Hematopoietic multipotent progenitor cell treated with erythropoietin and hydrocortisone succinate and interleukin-3 and kit ligand, for 6 days (in vitro differentiated cells): ENCODE measurements at regions not wholly inside any gene's neighbourhood (a gene's known extent, or its start where the extent isn't known, plus 50 kb on each side); places are given as distances from the start of the nearest gene placed in this dataset.
"Not testable (repeated sequence)": the region's sequence is repeated elsewhere in the genome, so short reads cannot be mapped to it uniquely, and the experiment has no call there.

ENCODE experiments used
- DNase-seq: peaks from one replicate; pipeline ENCODE4 v3.0.0-alpha.2; 2015

- DNase-seq = no peak
Measured at GRCh38 chr1:215402147-215402546, 165.0 kb upstream of the KCTD3 start.

- DNase-seq = no peak
Measured at GRCh38 chr1:215405211-215405610, 161.9 kb upstream of the KCTD3 start.

- no peak for DNase-seq
Measured at GRCh38 chr1:215406927-215407326, 160.2 kb upstream of the KCTD3 start.

- DNase-seq = no peak
Measured at GRCh38 chr1:215407575-215407974, 159.5 kb upstream of the KCTD3 start.

- not testable (repeated sequence) for DNase-seq
Measured at GRCh38 chr1:215409546-215409945, 157.6 kb upstream of the KCTD3 start.

GRCh38 chr1:215415521-215415920 lies 151.6 kb upstream of the KCTD3 start:
- not testable (repeated sequence) for DNase-seq

GRCh38 chr1:215416497-215416896 lies 150.6 kb upstream of the KCTD3 start:
- DNase-seq = no peak

- no peak for DNase-seq
Measured at GRCh38 chr1:215417122-215417521, 150.0 kb upstream of the KCTD3 start.

- no peak for DNase-seq
Measured at GRCh38 chr1:215418876-215419447, 148.1 kb upstream of the KCTD3 start.

GRCh38 chr1:215421744-215422143 lies 145.4 kb upstream of the KCTD3 start:
- DNase-seq = no peak

- DNase-seq = no peak
Measured at GRCh38 chr1:215423288-215423687, 143.8 kb upstream of the KCTD3 start.

GRCh38 chr1:215425138-215425537 lies 142.0 kb upstream of the KCTD3 start:
- no peak for DNase-seq

- no peak for DNase-seq
Measured at GRCh38 chr1:215426101-215426500, 141.0 kb upstream of the KCTD3 start.

- DNase-seq = not testable (repeated sequence)
Measured at GRCh38 chr1:215432483-215433227, 134.4 kb upstream of the KCTD3 start.

- DNase-seq = no peak
Measured at GRCh38 chr1:215433237-215433636, 133.9 kb upstream of the KCTD3 start.

- no peak for DNase-seq
Measured at GRCh38 chr1:215439549-215439948, 127.6 kb upstream of the KCTD3 start.

- DNase-seq = no peak
Measured at GRCh38 chr1:215444715-215445414, 122.2 kb upstream of the KCTD3 start.

GRCh38 chr1:215448014-215448413 lies 119.1 kb upstream of the KCTD3 start:
- not testable (repeated sequence) for DNase-seq

GRCh38 chr1:215449147-215449546 lies 118.0 kb upstream of the KCTD3 start:
- not testable (repeated sequence) for DNase-seq

GRCh38 chr1:215453440-215453839 lies 113.7 kb upstream of the KCTD3 start:
- DNase-seq = no peak

GRCh38 chr1:215457213-215457612 lies 109.9 kb upstream of the KCTD3 start:
- DNase-seq = no peak

GRCh38 chr1:215458104-215458503 lies 109.0 kb upstream of the KCTD3 start:
- DNase-seq = no peak

- no peak for DNase-seq
Measured at GRCh38 chr1:215458562-215458961, 108.5 kb upstream of the KCTD3 start.

GRCh38 chr1:215459136-215459535 lies 108.0 kb upstream of the KCTD3 start:
- DNase-seq = no peak
